ENCODE measurements at regions not wholly inside any gene's neighbourhood (a gene's known extent, or its start where the extent isn't known, plus 50 kb on each side); places are given as distances from the start of the nearest gene placed in this dataset.

DNA sequence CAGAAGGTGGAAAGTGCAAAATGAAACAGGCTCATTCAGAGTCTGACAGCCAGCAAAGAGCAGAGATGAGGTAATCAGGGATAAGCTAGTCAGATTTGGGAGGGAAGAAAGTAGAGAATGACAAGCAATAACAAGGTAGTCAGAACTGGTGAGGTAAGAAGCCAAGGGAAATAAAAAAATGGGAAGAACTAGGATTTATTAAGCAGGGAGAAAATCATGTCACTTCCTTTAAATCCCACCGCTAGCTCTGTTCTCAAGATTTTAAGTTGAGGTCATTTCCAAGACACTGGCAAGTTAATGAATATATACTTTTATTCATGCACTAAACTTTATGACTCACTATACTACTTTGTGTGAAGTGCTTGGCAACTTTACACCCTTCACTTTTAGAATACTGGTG lies 1106.8 kb downstream of the IGSF11 start:
- Histone ChIP-seq H3K27ac (ENCODE audit: low read depth in 2 of 2, low read length in 2 of 2) (no peak overlapping the region), H3K4me3 (ENCODE audit: low read length in 3 of 3) (no peak overlapping the region), H3K9ac (ENCODE audit: low read length in 3 of 3) (no peak overlapping the region), H3K27me3 (ENCODE audit: control insufficient read depth, insufficient read depth, low read length) (no peaks in the 10 kb centered on the region), H3K36me3 (ENCODE audit: control insufficient read depth in 2 of 3, insufficient read depth in 3 of 3, low read length in 3 of 3) (no peaks in the 10 kb centered on the region), H3K9me3 (ENCODE audit: control insufficient read depth in 2 of 3, insufficient read depth in 1 of 3, low read length in 3 of 3) (no peaks in the 10 kb centered on the region), H3K4me1 (ENCODE audit: control insufficient read depth in 2 of 3, insufficient read depth in 2 of 3, low read depth in 1 of 3, low read length in 3 of 3) (no peaks in the 10 kb centered on the region)
- FAIRE-seq (no peak), DNase-seq (no peak)
- TF ChIP-seq, protein P1, sequence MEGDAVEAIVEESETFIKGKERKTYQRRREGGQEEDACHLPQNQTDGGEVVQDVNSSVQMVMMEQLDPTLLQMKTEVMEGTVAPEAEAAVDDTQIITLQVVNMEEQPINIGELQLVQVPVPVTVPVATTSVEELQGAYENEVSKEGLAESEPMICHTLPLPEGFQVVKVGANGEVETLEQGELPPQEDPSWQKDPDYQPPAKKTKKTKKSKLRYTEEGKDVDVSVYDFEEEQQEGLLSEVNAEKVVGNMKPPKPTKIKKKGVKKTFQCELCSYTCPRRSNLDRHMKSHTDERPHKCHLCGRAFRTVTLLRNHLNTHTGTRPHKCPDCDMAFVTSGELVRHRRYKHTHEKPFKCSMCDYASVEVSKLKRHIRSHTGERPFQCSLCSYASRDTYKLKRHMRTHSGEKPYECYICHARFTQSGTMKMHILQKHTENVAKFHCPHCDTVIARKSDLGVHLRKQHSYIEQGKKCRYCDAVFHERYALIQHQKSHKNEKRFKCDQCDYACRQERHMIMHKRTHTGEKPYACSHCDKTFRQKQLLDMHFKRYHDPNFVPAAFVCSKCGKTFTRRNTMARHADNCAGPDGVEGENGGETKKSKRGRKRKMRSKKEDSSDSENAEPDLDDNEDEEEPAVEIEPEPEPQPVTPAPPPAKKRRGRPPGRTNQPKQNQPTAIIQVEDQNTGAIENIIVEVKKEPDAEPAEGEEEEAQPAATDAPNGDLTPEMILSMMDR (IDR thresholded peaks at IDR 0.05; ENCODE audit: borderline replicate concordance, extremely low read depth, insufficient read depth): no peak
- intact Hi-C loops (cut with DNase I): no loop called here

DNA sequence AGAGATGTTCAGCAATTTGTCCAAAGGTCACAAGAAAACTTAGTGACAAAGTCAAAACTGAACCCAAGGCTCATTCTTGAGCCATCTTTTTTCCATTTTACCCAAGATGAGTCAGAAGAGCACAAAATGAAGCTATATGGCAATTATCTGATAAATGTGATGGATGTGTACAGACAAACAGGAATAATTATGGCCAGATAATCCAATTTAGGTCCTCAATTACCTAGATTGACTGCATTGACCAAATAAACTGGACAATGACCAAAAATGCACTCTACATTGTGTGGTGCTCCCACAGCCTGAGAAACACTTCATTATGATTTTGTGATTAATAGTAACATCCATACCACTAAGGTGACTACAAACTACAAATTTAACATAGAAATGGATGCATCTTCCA lies 1105.8 kb downstream of the IGSF11 start:
- H3K9ac ChIP-seq (ENCODE audit: low read length in 3 of 3): no peak overlapping the region
- no peaks in the 10 kb centered on the region for H3K27me3 ChIP-seq (ENCODE audit: control insufficient read depth, insufficient read depth, low read length)
- TF ChIP-seq, protein P1 (IDR thresholded peaks at IDR 0.05; ENCODE audit: borderline replicate concordance, extremely low read depth, insufficient read depth): no peak
- intact Hi-C loops (cut with DNase I): no loop called here
- H3K9me3 ChIP-seq (ENCODE audit: control insufficient read depth in 2 of 3, insufficient read depth in 1 of 3, low read length in 3 of 3): no peaks in the 10 kb centered on the region
- H3K4me3 ChIP-seq (ENCODE audit: low read length in 3 of 3): no peak overlapping the region
- no peaks in the 10 kb centered on the region for H3K36me3 ChIP-seq (ENCODE audit: control insufficient read depth in 2 of 3, insufficient read depth in 3 of 3, low read length in 3 of 3)
- H3K4me1 ChIP-seq (ENCODE audit: control insufficient read depth in 2 of 3, insufficient read depth in 2 of 3, low read depth in 1 of 3, low read length in 3 of 3): no peaks in the 10 kb centered on the region
- FAIRE-seq (no peak), DNase-seq (no peak)
- no peak overlapping the region for H3K27ac ChIP-seq (ENCODE audit: low read depth in 2 of 2, low read length in 2 of 2)

DNA sequence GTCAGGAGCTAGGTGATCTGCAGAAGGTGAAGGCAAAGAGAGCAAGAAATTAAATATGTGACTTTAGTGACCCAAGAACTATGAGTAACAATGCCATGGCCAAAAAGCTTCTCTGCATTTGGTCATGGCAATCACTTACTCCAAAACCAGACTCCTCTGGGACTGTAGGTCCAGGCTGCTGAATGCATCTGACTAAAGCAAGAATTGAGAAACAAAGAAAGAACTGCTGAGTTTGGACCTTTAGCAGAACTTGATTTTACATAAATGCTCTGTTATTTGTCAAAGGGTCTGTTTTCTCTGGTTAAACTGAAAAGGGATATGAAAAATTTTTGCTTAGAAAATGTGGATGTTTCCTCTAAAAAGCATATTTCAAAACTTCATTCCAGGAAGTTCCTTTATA lies 1102.2 kb downstream of the IGSF11 start:
- no peak for FAIRE-seq
- H3K27me3 ChIP-seq (ENCODE audit: control insufficient read depth, insufficient read depth, low read length): no peaks in the 10 kb centered on the region

DNA sequence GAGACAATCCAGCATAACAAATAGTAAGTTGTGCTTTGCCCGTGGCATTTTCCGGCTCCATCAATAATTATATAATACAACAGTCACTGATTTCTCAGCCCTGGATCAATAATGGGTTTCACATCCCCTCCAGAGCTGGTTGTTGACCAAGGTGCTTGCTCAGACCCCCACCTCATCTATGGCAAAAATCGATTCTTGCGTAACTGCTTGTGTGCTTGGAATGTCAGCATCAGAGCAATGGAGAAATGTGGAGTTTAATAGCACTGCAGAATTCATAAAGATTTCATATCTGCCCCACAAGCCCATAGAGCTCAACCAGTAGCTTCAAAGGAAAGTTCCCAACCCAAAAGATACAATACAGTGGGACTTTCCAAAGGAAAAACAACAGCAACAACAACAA lies 1098.5 kb downstream of the IGSF11 start:
- H3K9me3 ChIP-seq (ENCODE audit: control insufficient read depth in 2 of 3, insufficient read depth in 1 of 3, low read length in 3 of 3): no peaks in the 10 kb centered on the region
- FAIRE-seq: no peak
- intact Hi-C loops (cut with DNase I): no loop called here

More for the DNA sequence above, 1102.2 kb downstream of the IGSF11 start:
- Histone ChIP-seq H3K4me3 (ENCODE audit: low read length in 3 of 3) (no peak overlapping the region), H3K4me1 (ENCODE audit: control insufficient read depth in 2 of 3, insufficient read depth in 2 of 3, low read depth in 1 of 3, low read length in 3 of 3) (no peaks in the 10 kb centered on the region), H3K9me3 (ENCODE audit: control insufficient read depth in 2 of 3, insufficient read depth in 1 of 3, low read length in 3 of 3) (no peaks in the 10 kb centered on the region), H3K36me3 (ENCODE audit: control insufficient read depth in 2 of 3, insufficient read depth in 3 of 3, low read length in 3 of 3) (no peaks in the 10 kb centered on the region), H3K9ac (ENCODE audit: low read length in 3 of 3) (no peak overlapping the region), H3K27ac (ENCODE audit: low read depth in 2 of 2, low read length in 2 of 2) (no peak overlapping the region)
- TF ChIP-seq, protein P1 (IDR thresholded peaks at IDR 0.05; ENCODE audit: borderline replicate concordance, extremely low read depth, insufficient read depth): no peak
- no peak for DNase-seq
- intact Hi-C loops (cut with DNase I): no loop called here

More for the DNA sequence above, 1098.5 kb downstream of the IGSF11 start:
- Histone ChIP-seq H3K9ac (ENCODE audit: low read length in 3 of 3) (no peak overlapping the region), H3K27me3 (ENCODE audit: control insufficient read depth, insufficient read depth, low read length) (no peaks in the 10 kb centered on the region), H3K4me1 (ENCODE audit: control insufficient read depth in 2 of 3, insufficient read depth in 2 of 3, low read depth in 1 of 3, low read length in 3 of 3) (no peaks in the 10 kb centered on the region), H3K36me3 (ENCODE audit: control insufficient read depth in 2 of 3, insufficient read depth in 3 of 3, low read length in 3 of 3) (no peaks in the 10 kb centered on the region), H3K27ac (ENCODE audit: low read depth in 2 of 2, low read length in 2 of 2) (no peak overlapping the region), H3K4me3 (ENCODE audit: low read length in 3 of 3) (no peak overlapping the region)
- TF ChIP-seq, protein P1 (IDR thresholded peaks at IDR 0.05; ENCODE audit: borderline replicate concordance, extremely low read depth, insufficient read depth): no peak
- no peak for DNase-seq

All from kidney (tissue), 13 donors.